Neural progenitor cell (in vitro differentiated cells): ENCODE measurements at regions not wholly inside any gene's neighbourhood (a gene's known extent, or its start where the extent isn't known, plus 50 kb on each side); places are given as distances from the start of the nearest gene placed in this dataset.

Source experiments
- DNase-seq: peaks from one replicate; pipeline ENCODE4 v3.0.0-alpha.2; 2016; ENCODE audit warnings: low spot score
- H2AFZ ChIP-seq: fragments of 200-600 bp; sonication (generic); replicated peaks from 2 replicates; pipeline ENCODE4 v1.6.1; 2016; ENCODE audit warnings: antibody characterized with exemption
- H3F3A ChIP-seq: fragments of 200-600 bp; sonication (generic); 2 replicates; pipeline ENCODE4 v1.6.1; 2016; ENCODE audit warnings: antibody characterized with exemption, low read depth
- H3K27ac ChIP-seq: fragments of 200-600 bp; sonication (generic); 2 replicates; pipeline ENCODE4 v1.5.1; 2016; ENCODE audit warnings: mild to moderate bottlenecking
- H3K27me3 ChIP-seq: fragments of 200-600 bp; sonication (generic); 2 replicates; pipeline ENCODE4 v1.6.1; 2016; ENCODE audit warnings: mild to moderate bottlenecking, moderate library complexity
- H3K36me3 ChIP-seq: fragments of 200-600 bp; sonication (generic); 2 replicates; pipeline ENCODE4 v1.5.1; 2016
- H3K4me1 ChIP-seq: fragments of 200-600 bp; sonication (generic); 2 replicates; pipeline ENCODE4 v1.6.1; 2016; ENCODE audit warnings: mixed run types
- H3K4me2 ChIP-seq: fragments of 200-600 bp; sonication (generic); 2 replicates; pipeline ENCODE4 v1.6.1; 2016
- H3K4me3 ChIP-seq: fragments of 200-600 bp; sonication (generic); 2 replicates; pipeline ENCODE4 v1.5.1; 2016
- H3K79me2 ChIP-seq: fragments of 200-600 bp; sonication (generic); 2 replicates; pipeline ENCODE4 v1.6.1; 2016; ENCODE audit warnings: low read depth
- H3K9ac ChIP-seq: fragments of 200-600 bp; sonication (generic); 2 replicates; pipeline ENCODE4 v1.6.1; 2016
- H3K9me3 ChIP-seq: fragments of 200-600 bp; sonication (generic); 2 replicates; pipeline ENCODE4 v1.5.1; 2016; ENCODE audit warnings: low read depth
- H4K20me1 ChIP-seq: fragments of 200-600 bp; sonication (generic); 2 replicates; pipeline ENCODE4 v1.6.1; 2016; ENCODE audit warnings: low read depth
- H3K27ac Mint-ChIP-seq: 3 replicates; pipeline ENCODE4 v1.8.0; 2021; ENCODE audit warnings: mixed read lengths
- H3K27me3 Mint-ChIP-seq: 2 replicates; pipeline ENCODE4 v1.8.0; 2022; ENCODE audit warnings: low read depth, mild to moderate bottlenecking, inconsistent platforms, moderate library complexity, mixed read lengths; ENCODE audit not compliant: insufficient read depth
- H3K36me3 Mint-ChIP-seq: 3 replicates; pipeline ENCODE4 v1.8.0; 2021; ENCODE audit warnings: mixed read lengths
- H3K4me1 Mint-ChIP-seq: 3 replicates; pipeline ENCODE4 v1.8.0; 2021; ENCODE audit warnings: mixed read lengths
- H3K4me3 Mint-ChIP-seq: 3 replicates; pipeline ENCODE4 v1.8.0; 2021; ENCODE audit warnings: mild to moderate bottlenecking, moderate library complexity, mixed read lengths
- H3K9me3 Mint-ChIP-seq: 3 replicates; pipeline ENCODE4 v1.8.0; 2020; ENCODE audit warnings: mixed read lengths
- CTCF ChIP-seq: fragments of 200-600 bp; sonication (generic); IDR thresholded peaks from 2 replicates; pipeline ENCODE4 v1.5.1; 2017; ENCODE audit warnings: antibody characterized with exemption, mild to moderate bottlenecking
- EZH2 ChIP-seq: fragments of 200-600 bp; sonication (generic); IDR thresholded peaks from 2 replicates; pipeline ENCODE4 v1.6.1; 2017; ENCODE audit warnings: antibody characterized with exemption, mild to moderate bottlenecking, moderate library complexity
- EZH2phosphoT487 ChIP-seq: fragments of 200-600 bp; sonication (generic); IDR thresholded peaks from 2 replicates; pipeline ENCODE4 v1.6.1; 2017; ENCODE audit warnings: antibody characterized with exemption

- H3K36me3 Mint-ChIP-seq = no peaks in the 10 kb centered on the region
- Histone ChIP-seq H3K4me1 (no peaks in the 10 kb centered on the region), H2AFZ (no peak overlapping the region), H3K27me3 (no peaks in the 10 kb centered on the region), H3K27ac (no peak overlapping the region), H3K36me3 (no peaks in the 10 kb centered on the region), H3K79me2 (no peaks in the 10 kb centered on the region), H3K4me2 (no peak overlapping the region), H4K20me1 (no peaks in the 10 kb centered on the region), H3K4me3 (no peak overlapping the region), H3F3A (no peaks in the 10 kb centered on the region), H3K9ac (no peak overlapping the region), H3K9me3 (no peaks in the 10 kb centered on the region)
- DNase-seq = peak; percentile 57
- TF ChIP-seq CTCF = peak; percentile 62
- no peak for TF ChIP-seq EZH2phosphoT487
- TF ChIP-seq EZH2 = no peak
- no peak overlapping the region for H3K27ac Mint-ChIP-seq
- H3K4me3 Mint-ChIP-seq = no peak overlapping the region
- no peaks in the 10 kb centered on the region for H3K4me1 Mint-ChIP-seq
- no peaks in the 10 kb centered on the region for H3K27me3 Mint-ChIP-seq
- no peaks in the 10 kb centered on the region for H3K9me3 Mint-ChIP-seq
These were observed 54.6 kb upstream of the NRG3 start for GRCh38 chr10:81820418-81820817.
